HEK293 (cell line): ENCODE measurements at regions not wholly inside any gene's neighbourhood (a gene's known extent, or its start where the extent isn't known, plus 50 kb on each side); places are given as distances from the start of the nearest gene placed in this dataset.

Experiments used
- CTCF ChIA-PET: fragments of 350-600 bp; formaldehyde crosslinking; extraction: SDS; loops from one replicate; lab custom pipeline; 2021; ENCODE audit warnings: antibody characterized with exemption; lab: Yijun Ruan, JAX
- POLR2A ChIA-PET: fragments of 300-600 bp; formaldehyde crosslinking; extraction: SDS; loops from one replicate; lab custom pipeline; 2020; ENCODE audit warnings: antibody characterized with exemption, inconsistent platforms; lab: Yijun Ruan, JAX
- H3K27ac ChIP-seq: fragments of 200-500 bp; sonication (Bioruptor generic); 2 replicates; pipeline ENCODE4 v1.5.1; 2014; ENCODE audit warnings: low read depth, low read length, control low read depth, inconsistent platforms; ENCODE audit errors: extremely low read depth
- H3K36me3 ChIP-seq, 2 experiments: fragments of 200-500 bp in 1 of 2; sonication (Bioruptor generic) in 1 of 2; 1 replicate in 1 of 2; 2 replicates in 1 of 2; pipeline ENCODE4 v1.5.1; 2014 to 2017; ENCODE audit warnings: inconsistent platforms in 2 of 2, low read length in 2 of 2; ENCODE audit not compliant: control insufficient read depth in 2 of 2, insufficient read depth in 1 of 2
- H3K4me1 ChIP-seq: fragments of 200-500 bp; sonication (Bioruptor generic); 2 replicates; pipeline ENCODE4 v1.5.1; 2014; ENCODE audit warnings: mild to moderate bottlenecking, low read length, inconsistent platforms; ENCODE audit not compliant: control insufficient read depth, insufficient read depth
- H3K4me3 ChIP-seq: 2 replicates; pipeline ENCODE4 v1.5.1; 2011; ENCODE audit warnings: low read depth, mild to moderate bottlenecking, control low read depth, low read length, moderate library complexity
- H3K9me3 ChIP-seq: fragments of 200-500 bp; sonication (Bioruptor generic); 2 replicates; pipeline ENCODE4 v1.5.1; 2014; ENCODE audit warnings: low read depth, low read length, inconsistent platforms; ENCODE audit not compliant: control insufficient read depth, insufficient read depth
- BCL6B ChIP-seq: fragments of 450-650 bp; formaldehyde crosslinking; IDR thresholded peaks from 2 replicates; pipeline ENCODE4 v1.5.1; 2017; ENCODE audit warnings: missing biosample characterization, missing genetic modification characterization
- CTCF ChIP-seq: fragments of 450-650 bp; formaldehyde crosslinking; IDR thresholded peaks from 2 replicates; pipeline ENCODE4 v1.5.1; 2016; ENCODE audit warnings: missing biosample characterization, missing genetic modification characterization
- EGR2 ChIP-seq: fragments of 450-650 bp; formaldehyde crosslinking; IDR thresholded peaks from 2 replicates; pipeline ENCODE4 v1.5.1; 2016; ENCODE audit warnings: low read depth, missing biosample characterization, missing genetic modification characterization
- FEZF1 ChIP-seq: fragments of 450-650 bp; formaldehyde crosslinking; IDR thresholded peaks from 2 replicates; pipeline ENCODE4 v1.5.1; 2016; ENCODE audit warnings: missing biosample characterization, missing genetic modification characterization
- GLIS2 ChIP-seq: fragments of 450-650 bp; formaldehyde crosslinking; IDR thresholded peaks from 2 replicates; pipeline ENCODE4 v1.5.1; 2016; ENCODE audit warnings: missing biosample characterization, missing genetic modification characterization
- KLF16 ChIP-seq: fragments of 450-650 bp; formaldehyde crosslinking; IDR thresholded peaks from 2 replicates; pipeline ENCODE4 v1.5.1; 2017; ENCODE audit warnings: missing biosample characterization, missing genetic modification characterization
- MZF1 ChIP-seq: fragments of 450-650 bp; formaldehyde crosslinking; IDR thresholded peaks from 2 replicates; pipeline ENCODE4 v1.5.1; 2017; ENCODE audit warnings: missing biosample characterization, missing genetic modification characterization, borderline replicate concordance
- PBX3 ChIP-seq: sonication (generic); formaldehyde crosslinking; IDR thresholded peaks from 2 replicates; pipeline ENCODE4 v1.8.1; 2022; ENCODE audit warnings: mild to moderate bottlenecking, moderate library complexity, missing genetic modification reagents
- PRDM10 ChIP-seq: fragments of 450-650 bp; formaldehyde crosslinking; IDR thresholded peaks from 2 replicates; pipeline ENCODE4 v1.5.1; 2016; ENCODE audit warnings: missing biosample characterization, missing genetic modification characterization
- ZBTB20 ChIP-seq: fragments of 450-650 bp; formaldehyde crosslinking; IDR thresholded peaks from 2 replicates; pipeline ENCODE4 v1.5.1; 2016; ENCODE audit warnings: missing biosample characterization, missing genetic modification characterization
- ZFP3 ChIP-seq: fragments of 450-650 bp; formaldehyde crosslinking; IDR thresholded peaks from 2 replicates; pipeline ENCODE4 v1.5.1; 2016; ENCODE audit warnings: low read depth, missing biosample characterization, missing genetic modification characterization
- ZNF214 ChIP-seq: fragments of 450-650 bp; formaldehyde crosslinking; IDR thresholded peaks from 2 replicates; pipeline ENCODE4 v1.5.1; 2017; ENCODE audit warnings: missing biosample characterization, mild to moderate bottlenecking, missing genetic modification characterization, borderline replicate concordance
- ZNF221 ChIP-seq: fragments of 450-650 bp; formaldehyde crosslinking; IDR thresholded peaks from 2 replicates; pipeline ENCODE4 v1.5.1; 2017; ENCODE audit warnings: missing biosample characterization, missing genetic modification characterization, borderline replicate concordance
- ZNF302 ChIP-seq: fragments of 450-650 bp; formaldehyde crosslinking; IDR thresholded peaks from 2 replicates; pipeline ENCODE4 v1.5.1; 2016; ENCODE audit warnings: missing biosample characterization, missing genetic modification characterization, low read depth
- ZNF544 ChIP-seq: fragments of 450-650 bp; formaldehyde crosslinking; IDR thresholded peaks from 2 replicates; pipeline ENCODE4 v1.5.0; 2017; ENCODE audit warnings: missing biosample characterization, missing genetic modification characterization
- ZNF585B ChIP-seq: fragments of 450-650 bp; formaldehyde crosslinking; IDR thresholded peaks from 2 replicates; pipeline ENCODE4 v1.5.1; 2016; ENCODE audit warnings: missing biosample characterization, missing genetic modification characterization
- ZNF692 ChIP-seq: fragments of 450-650 bp; formaldehyde crosslinking; IDR thresholded peaks from 2 replicates; pipeline ENCODE4 v1.5.1; 2016; ENCODE audit warnings: missing biosample characterization, missing genetic modification characterization
- ZNF843 ChIP-seq: fragments of 450-650 bp; formaldehyde crosslinking; IDR thresholded peaks from 2 replicates; pipeline ENCODE4 v1.5.1; 2016; ENCODE audit warnings: missing biosample characterization, missing genetic modification characterization
- ZXDB ChIP-seq: fragments of 450-650 bp; formaldehyde crosslinking; IDR thresholded peaks from 2 replicates; pipeline ENCODE4 v1.5.1; 2016; ENCODE audit warnings: missing biosample characterization, missing genetic modification characterization

- no peaks in the 10 kb centered on the region for H3K36me3 ChIP-seq
- H3K4me3 ChIP-seq: no peak overlapping the region
- ChIA-PET POLR2A (no interaction called here), CTCF (interaction anchor here (0.7 kb wide), 1 partner anchor 23 kb away, joined by 4 read pairs; no protein-coding TSS in a partner anchor)
- no peaks in the 10 kb centered on the region for H3K4me1 ChIP-seq
- no peaks in the 10 kb centered on the region for H3K9me3 ChIP-seq
- no peak overlapping the region for H3K27ac ChIP-seq
- TF ChIP-seq ZFP3 (tag by site-specific recombination) (no peak), ZNF214 (tag by site-specific recombination) (no peak), CTCF (tag by site-specific recombination) (no peak), ZBTB20 (tag by site-specific recombination) (no peak), KLF16 (tag by site-specific recombination) (no peak), ZNF221 (no peak), ZNF544 (tag by site-specific recombination) (no peak)
Observed at GRCh38 chr3:150023239-150023636, 52.5 kb upstream of the PFN2 start.

- Histone ChIP-seq H3K27ac (no peak overlapping the region), H3K36me3 (no peaks in the 10 kb centered on the region), H3K4me3 (no peak overlapping the region), H3K9me3 (no peaks in the 10 kb centered on the region), H3K4me1 (no peaks in the 10 kb centered on the region)
- ChIA-PET CTCF (interaction anchor here (0.7 kb wide), 1 partner anchor 22 kb away, joined by 4 read pairs; no protein-coding TSS in a partner anchor), POLR2A (no interaction called here)
- TF ChIP-seq ZNF302 (tag by site-specific recombination) (no peak), ZNF692 (tag by site-specific recombination) (no peak), GLIS2 (tag by site-specific recombination) (no peak), PRDM10 (no peak), EGR2 (tag by site-specific recombination) (no peak)
Observed at GRCh38 chr3:150022381-150023238, 51.9 kb upstream of the PFN2 start.

GRCh38 chr3:150020527-150020926, 49.8 kb upstream of the PFN2 start:
- no peaks in the 10 kb centered on the region for H3K9me3 ChIP-seq
- no peaks in the 10 kb centered on the region for H3K36me3 ChIP-seq
- ChIA-PET CTCF (no interaction called here), POLR2A (no interaction called here)
- no peak overlapping the region for H3K4me3 ChIP-seq
- H3K4me1 ChIP-seq: no peaks in the 10 kb centered on the region
- no peak overlapping the region for H3K27ac ChIP-seq
- TF ChIP-seq BCL6B (tag by site-specific recombination): no peak
- no peak for TF ChIP-seq PBX3 (CRISPR knock-in tag)
- TF ChIP-seq ZNF843 (tag by site-specific recombination): no peak
- TF ChIP-seq ZXDB (tag by site-specific recombination): no peak
- no peak for TF ChIP-seq MZF1 (tag by site-specific recombination)
- no peak for TF ChIP-seq ZNF585B (tag by site-specific recombination)
- TF ChIP-seq FEZF1 (tag by site-specific recombination): no peak
